HG03064 (cell line): ENCODE measurements at regions not wholly inside any gene's neighbourhood (a gene's known extent, or its start where the extent isn't known, plus 50 kb on each side); places are given as distances from the start of the nearest gene placed in this dataset.
"Not testable (repeated sequence)": the region's sequence is repeated elsewhere in the genome, so short reads cannot be mapped to it uniquely, and the experiment has no call there.

ENCODE experiments used
- ATAC-seq: cut with Tn5 transposase; IDR thresholded peaks from one replicate; pipeline ENCODE4 v1.9.1; 2021; ENCODE audit warnings: low read depth; ENCODE audit not compliant: unreplicated experiment

DNA sequence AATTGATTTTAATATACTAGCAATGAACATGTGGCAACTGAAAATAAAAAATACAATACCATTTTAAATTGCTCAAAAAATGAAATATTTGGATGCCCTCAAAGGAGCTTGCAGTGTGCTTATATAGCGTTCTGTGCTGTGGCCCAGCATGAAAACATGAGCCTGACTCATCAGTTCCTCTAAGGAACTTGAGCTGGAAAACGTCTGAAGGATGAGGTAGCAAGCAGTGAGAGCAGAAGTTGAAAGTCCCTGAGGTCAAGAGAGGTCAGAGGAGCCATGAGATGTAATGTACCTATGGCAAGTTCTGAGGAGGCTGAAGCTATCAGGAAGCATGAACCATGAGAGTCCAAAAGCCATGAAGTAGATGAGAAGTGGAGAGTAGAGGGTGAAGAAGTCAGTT, 59.7 kb downstream of the HMGB3 start:
- no peak for ATAC-seq

DNA sequence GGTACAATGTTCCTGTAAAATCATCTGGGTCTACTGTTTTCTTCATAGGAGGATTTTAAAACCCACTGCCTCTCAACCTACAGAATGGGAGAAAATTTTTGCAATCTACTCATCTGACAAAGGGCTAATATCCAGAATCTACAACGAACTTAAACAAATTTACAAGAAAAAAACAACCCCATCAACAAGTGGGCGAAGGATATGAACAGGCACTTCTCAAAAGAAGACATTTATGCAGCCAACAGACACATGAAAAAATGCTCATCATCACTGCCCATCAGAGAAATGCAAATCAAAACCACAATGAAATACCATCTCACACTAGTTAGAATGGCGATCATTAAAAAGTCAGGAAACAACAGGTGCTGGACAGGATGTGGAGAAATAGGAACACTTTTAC, 83.2 kb downstream of the HMGB3 start:
- ATAC-seq: not testable (repeated sequence)

DNA sequence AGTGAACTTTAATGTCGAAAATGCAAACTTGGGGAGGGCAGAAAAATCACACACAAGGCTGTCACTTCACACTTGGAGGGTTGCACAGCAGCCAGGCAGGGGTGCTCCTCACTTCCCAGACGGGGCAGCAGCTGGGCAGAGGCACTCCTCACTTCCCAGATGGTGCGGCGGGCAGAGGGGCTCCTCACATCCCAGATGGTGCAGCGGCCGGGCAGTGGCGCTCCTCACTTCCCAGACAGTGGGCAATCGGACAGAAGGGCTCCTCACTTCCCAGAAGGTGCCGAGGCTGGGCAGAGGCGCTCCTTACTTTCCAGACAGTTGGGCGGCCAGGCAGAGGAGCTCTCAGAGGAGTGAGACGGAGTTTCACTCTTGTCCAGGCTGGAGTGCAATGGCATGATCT, 90.6 kb downstream of the HMGB3 start:
- ATAC-seq: no peak

DNA sequence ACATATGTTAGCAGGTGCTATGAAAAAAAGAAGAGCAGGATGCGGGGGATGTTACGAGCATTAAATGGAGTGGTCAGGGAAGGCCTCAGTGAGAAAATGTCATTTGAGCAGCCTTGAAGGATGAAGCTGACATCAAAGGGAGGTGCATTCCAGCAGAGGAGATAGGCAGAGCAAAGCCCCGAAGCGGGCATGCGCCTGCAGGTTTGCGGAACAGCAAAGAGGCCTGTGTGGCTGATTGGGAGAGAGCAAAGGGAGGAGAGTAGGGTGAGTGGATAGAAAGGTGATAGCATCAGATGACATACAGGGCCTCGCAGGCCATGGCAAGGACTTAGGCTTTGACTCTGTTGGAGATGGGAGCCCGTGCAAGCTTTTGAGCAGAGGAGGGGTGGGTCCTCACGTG, 95.4 kb upstream of the GPR50 start:
- no peak for ATAC-seq

DNA sequence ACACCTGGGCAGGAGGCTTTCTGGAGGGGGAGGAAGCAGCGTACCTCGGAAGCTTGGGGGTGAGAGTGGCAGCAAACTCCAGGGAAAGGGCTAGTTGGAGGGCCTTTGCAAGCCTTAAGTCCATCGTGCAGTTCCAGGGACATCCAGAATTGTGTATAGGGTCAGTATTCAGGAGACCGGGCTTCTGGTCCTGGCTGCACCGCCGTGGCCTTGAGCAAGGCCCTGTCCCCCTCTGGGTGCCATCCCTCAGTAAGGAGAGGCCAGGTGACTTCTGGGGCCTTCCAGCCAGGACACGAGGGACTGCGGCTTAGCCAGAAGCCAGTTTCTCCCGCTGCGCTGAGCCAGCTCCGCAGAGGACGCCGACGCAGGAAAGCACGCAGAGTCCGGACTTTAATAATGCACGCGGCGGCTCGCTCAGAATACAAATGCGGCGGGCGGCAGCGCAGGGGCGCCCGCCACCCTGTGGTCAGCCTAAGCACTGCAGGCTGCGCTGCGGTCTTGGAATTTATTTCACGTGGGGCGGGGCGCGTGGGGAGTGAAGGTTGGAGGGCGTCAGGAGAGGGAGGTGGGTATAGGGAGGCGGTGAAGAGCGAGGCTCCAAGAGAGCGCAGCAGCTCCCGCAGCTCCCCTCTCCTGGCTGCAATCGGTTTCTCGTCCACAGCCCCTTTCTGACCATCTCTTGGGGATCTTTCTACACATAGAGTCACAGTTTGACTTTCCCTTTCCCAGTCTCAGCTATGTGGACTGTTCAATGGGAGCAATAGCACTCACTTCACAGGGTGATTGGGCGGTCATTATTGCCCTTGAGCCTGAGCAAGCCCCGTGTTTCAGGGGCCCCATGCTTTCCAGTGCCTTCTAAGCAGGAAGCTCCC, 94.1 kb upstream of the GPR50 start:
- peak; percentile 80 for ATAC-seq

DNA sequence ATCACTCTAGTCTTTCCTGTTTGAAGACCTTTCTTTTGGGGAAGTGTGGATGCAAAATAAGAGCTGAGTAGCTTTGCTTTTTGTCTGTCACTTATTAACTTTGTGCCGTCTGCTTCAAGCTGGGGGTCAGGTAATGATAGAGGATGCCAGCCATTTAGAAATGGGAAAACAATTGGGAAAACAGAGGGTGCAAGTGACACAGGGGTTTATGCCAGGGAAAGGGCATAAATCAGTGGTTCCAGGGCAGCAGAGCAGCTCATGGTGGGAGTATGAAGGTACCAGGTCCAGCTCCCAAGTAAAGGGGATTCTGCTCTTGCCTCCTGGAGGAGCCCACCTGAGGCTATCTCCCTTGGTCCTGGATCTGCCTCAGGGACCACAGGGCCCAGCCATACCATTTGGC, 91.9 kb upstream of the GPR50 start:
- ATAC-seq: no peak

DNA sequence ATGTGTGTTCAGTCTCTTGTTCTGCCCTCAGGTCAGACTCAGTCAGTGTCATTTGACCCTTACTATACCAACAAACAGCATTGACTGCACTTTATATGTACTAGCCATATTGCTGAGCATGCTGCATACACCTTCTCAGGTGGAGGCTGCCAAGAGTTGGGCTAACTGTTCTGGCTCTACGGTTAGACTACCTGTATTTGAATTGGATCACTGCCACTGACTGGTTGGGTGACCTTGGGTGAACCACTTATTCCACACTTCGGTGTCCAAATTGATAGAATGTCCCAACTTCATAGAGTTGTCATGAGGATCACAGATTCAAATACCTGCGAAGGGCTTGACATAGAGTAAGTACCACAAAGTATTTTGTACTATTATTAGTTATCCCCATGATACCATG, 91.2 kb upstream of the GPR50 start:
- no peak for ATAC-seq

DNA sequence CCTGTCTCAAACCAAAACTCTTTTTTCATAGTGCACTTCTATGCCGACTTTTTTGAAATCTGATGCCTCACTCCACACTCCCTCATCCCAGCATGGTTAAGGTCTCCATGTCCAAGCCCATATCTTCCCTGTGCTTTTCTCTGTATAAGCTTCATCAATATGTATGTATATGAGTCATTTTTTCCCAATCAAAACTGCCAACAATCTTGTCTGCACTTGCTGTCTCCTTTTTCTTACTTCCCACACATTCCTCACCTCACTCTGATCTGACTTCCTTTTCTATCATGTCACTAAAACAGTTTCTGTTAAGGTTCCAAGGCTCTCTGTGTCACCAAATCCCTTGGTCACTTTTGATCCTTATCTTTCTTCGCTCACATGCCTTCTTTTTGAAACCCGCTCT, 88.2 kb upstream of the GPR50 start:
- no peak for ATAC-seq

DNA sequence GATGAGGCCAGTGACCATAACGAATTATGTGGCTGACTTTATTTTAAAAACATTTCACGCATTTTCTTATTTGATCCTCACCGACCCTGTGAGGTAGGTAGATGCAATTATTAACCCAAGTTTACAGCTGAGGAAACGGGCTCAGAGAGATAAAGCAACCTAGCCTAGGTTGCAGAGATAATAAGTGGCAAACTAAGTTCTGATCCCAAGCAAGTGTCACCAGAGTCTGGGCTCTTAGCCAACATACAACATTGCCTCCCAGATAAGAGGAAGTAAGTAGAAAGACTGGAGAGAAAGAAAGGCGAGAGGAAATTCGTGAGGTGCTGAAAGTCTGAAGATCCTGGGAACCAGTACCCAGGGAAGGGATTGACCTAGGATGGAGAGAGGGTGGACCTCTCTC, 77.4 kb upstream of the GPR50 start:
- ATAC-seq: no peak

DNA sequence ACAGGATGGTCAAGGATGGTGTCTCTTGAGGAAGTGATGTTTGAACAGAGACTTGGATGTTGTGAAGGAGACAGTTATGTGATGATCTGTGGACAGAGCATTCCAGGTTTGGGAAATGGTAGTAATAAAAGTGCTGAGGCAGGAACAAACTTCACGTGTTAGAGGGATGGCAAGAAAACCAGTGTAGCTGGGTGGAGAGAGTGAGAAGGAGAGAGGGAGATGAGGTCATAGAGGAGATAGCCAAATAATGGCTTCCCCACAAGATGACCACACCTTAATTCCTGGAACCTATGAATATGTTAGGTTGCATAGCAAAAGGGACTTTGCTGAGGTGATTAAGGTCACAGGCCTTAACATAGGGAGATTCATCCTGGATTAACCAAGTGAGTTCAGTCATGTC, 75.6 kb upstream of the GPR50 start:
- ATAC-seq: no peak

DNA sequence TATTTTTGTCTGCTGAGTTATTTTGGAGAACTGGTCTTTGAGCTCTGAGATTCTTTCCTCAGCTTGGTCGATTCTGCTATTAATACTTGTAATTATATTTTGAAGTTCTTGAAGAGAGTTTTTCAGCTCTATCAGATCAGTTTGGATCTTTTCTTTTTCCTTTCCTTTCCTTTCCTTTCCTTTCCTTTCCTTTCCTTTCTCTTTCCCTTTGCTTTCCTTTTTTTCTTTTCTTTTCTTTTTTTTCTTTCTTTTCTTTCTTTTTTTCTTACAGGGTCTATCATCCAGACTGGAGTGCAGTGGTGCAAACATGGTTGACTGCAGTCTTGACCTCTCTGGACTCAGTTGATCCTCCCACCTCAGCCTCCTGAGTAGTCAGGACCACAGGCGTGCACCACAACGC, 63.2 kb upstream of the GPR50 start:
- ATAC-seq: not testable (repeated sequence)
